Retina (tissue), 1 donor: ENCODE measurements at regions not wholly inside any gene's neighbourhood (a gene's known extent, or its start where the extent isn't known, plus 50 kb on each side); places are given as distances from the start of the nearest gene placed in this dataset.
"Not testable (repeated sequence)": the region's sequence is repeated elsewhere in the genome, so short reads cannot be mapped to it uniquely, and the experiment has no call there.

Experiments used
- DNase-seq: peaks from one replicate; pipeline ENCODE4 v3.0.0-alpha.2; 2016

DNA sequence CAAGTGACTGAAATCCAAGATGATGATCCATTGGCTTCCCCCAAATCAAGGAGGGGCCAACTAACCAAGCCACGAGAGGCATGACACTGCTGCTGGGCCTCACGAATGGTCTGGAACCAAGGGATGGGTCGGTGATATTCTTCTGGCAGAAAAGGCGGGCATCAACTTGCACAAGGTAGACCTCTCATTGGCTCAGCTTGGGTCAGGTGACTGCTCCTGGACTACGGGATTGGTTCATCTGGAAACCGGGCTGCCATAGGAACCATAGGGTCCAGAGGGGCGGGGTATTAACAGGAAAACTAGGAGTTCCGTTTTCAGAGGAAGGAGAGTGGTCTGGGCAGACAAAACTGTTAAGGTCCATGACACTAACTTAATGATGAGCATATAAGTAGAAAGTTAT lies 100.9 kb downstream of the TFAP2C start:
- no peak for DNase-seq

DNA sequence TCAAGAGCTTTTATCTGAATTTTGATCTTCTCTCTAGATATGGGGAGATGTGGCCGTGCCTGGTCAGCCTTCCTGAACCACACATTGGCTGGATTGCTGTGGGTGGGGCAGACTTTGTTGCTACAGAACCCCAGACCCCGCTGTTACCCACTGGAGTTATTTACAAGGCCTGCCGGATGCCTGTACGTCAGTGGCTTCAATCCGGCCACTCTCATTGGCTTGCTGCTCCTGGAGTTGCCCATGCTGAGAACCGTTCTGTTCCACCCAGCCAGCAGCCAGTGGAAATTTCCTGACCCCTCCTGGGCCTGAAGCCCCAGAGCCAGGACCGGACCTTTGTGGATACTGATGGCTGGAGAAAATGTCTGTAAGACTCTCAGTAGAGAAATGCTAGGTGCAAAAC lies 101.9 kb downstream of the TFAP2C start:
- DNase-seq, result no peak

DNA sequence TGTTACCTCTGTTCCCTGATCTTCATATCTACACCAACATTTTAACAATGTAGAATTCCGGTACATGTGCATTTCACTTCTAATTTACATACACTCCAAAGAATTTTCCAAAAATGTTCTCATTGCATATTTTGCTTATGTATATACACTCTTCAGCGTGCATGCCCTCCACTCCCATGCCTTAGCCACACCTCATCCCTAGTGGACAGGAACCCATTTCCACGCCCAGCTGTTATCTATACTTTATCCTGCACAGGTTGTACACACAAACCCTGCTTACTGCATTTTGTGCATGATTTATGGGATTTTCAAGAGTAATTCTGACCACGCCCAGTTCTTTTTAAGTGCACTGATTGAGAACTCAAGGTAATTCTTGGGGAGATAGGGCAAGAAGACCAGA lies 102.4 kb downstream of the TFAP2C start:
- no peak for DNase-seq

DNA sequence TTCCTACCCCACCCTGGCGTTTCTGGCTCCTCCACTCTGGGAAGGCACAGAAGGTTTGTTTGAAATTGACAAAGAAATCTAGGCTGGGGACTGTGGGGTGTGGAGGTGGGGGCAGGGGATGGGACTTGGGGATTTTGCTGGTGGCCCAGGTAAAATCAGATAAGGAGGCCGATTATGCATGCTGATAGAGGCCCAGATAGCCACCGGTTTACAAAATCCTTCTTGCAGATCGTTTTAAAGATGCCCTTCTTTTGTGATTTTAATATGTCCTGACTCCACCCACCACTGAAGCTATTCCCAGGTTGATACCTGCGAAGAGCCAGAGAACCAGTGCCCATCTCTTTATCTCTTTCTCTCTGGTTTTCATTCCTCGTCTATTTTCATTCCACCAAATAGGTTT lies 104.9 kb downstream of the TFAP2C start:
- no peak for DNase-seq

DNA sequence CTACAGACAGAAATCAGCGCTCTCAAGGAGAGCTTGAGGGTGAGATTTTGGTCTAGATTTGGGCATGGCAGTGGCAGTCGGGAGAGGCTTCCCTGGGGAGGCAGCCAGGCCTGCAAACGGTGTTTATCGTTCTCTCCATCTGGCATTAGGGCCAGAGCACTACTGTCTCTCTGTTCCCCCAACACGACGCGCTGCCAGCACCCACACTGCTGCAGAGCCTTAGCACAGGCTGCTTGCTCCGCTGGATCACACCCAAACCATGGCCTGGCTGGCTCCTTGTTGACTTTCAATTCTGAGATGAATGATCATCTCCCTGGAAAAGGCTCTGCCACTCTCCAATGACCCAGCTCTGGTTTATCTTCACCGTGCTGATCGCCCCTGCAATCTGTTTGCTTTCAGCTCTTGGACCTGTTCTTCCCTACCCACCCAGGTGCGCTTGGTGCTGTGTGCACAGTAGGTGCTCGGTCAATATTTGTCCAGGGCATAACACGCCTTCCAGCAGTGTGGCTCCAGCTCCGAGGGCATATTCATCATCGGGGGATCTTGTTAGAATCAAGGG lies 106.1 kb downstream of the TFAP2C start:
- DNase-seq, result no peak

DNA sequence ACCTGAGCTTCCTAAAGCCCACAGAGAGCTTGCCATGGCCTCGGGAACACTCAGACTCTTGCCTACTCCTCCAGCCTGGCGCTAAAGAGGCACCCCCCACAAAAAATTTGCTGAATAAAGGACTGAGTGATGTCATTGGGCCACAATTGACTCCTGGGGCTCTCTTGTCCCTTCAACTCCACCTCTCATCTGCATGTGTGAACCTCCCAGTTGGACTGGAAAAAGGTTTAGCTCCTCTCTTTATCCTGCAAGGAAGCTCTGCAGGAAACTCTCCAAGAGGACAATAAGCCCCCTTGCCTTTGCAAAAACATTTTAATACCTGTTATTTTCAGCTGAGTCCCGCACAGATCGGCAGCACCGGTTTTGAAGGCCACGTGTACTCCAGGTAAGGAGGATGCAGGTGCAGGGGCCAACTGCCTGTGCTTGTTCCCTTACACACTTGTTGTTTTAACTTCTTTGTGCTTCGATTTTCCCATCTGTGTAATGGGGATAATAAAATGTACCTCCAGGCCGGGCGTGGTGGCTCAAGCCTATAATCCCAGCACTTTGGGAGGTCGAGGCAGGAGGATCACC lies 107.3 kb downstream of the TFAP2C start:
- DNase-seq, result no peak

DNA sequence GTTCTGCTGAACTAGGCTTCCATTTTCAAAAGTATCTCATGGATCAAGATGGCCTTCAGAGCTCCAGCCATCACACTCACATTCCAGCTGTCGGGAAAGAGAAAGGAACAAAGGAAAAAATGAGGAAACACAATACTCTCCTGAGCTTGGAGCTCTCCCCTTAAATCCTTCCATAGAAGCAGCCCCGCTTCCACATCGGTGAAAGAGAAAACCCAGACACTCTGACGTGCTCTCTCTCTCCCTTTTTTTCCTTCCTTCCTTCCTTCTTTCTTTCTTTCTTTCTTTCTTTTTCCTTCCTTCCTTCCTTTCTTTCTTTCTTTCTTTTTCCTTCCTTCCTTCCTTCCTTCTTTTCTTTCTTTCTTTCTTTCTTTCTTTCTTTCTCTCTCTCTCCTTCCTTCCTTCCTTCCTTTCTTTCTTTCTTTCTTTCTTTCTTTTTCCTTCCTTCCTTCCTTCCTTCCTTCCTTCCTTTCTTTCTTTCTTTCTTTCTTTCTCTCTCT lies 115.3 kb downstream of the TFAP2C start:
- DNase-seq, result not testable (repeated sequence)

DNA sequence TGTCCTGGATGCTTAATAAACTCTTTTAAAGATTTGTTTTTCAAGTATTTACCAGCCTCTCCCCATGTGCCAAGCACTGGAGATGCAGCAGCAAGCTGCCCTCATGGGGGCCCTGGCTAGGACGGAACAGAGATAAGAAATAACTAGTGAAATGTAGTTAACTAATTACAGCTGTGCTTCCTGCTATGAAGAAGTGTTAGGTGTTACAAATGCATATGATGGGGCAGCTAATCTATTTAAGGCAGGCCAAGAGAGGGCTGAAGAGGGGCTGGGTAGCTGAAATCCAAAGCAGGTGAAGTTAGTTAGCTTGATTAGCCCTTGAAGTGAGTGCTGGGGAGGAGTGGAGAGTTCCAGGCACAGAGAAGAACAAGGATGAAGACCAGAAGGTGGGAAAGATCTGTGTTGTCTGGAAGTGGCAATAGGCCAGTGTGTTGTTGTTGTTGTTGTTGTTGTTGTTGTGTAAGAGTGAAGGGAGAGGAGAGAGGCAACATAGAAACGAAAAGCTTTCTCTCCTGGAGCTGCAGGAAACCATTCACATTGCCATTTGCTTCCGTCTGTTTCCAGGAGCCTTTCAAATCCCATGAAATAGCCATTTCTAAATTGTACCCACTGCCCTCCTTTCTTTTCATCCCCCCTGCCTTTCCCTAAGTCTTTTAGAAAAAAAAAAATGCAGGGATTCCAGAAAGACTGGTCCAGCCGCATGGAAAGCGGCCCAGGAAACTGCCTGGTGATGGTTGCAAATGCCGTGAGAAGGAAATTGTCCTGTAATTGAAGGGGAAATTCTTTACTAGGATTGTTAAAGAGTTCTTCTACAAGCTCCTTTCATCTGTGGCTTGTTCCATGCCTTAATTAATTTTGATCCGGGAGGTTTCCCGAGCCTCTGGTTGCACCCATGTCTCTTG lies 119.6 kb downstream of the TFAP2C start:
- no peak for DNase-seq

DNA sequence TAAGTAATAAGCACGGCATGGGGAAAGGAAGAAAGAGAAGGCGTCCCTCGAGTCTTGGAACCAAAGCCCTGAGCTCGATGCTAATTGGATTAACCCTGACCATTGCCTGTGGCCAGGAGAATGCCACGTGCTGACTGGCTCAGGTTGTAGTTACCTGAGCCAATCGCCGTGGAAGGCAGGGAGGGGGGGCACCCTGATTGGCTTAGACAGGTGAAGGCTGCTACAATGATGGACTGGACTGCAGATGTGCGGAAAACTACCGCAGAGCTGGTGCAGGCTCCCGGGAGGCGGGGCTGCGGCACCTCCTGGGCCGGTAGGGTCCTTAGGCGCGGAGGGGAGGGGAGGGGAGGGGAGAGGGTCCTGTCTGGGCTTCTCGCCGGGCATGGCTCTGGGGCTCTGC lies 121.3 kb downstream of the TFAP2C start:
- peak; percentile 47 for DNase-seq

DNA sequence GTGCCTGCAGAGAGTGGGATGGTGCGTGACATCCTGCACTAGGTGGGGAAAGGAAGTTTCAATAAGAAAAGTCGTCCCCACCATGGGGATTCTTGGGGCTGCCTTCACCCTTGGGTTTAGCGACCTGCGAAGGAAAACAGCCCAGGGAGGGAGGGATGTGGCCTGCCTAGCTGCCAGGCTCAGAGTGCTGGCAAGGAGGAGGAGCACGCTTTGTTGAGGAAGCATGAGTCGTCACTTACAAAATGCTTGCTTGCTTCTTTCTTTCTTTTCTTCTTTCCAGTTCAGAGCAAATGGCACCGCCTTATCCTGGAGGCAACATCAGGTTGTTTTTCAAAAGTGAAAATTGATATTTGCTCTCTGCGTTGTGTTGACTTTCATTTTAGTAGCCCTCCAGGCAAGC lies 123.2 kb downstream of the TFAP2C start:
- no peak for DNase-seq

DNA sequence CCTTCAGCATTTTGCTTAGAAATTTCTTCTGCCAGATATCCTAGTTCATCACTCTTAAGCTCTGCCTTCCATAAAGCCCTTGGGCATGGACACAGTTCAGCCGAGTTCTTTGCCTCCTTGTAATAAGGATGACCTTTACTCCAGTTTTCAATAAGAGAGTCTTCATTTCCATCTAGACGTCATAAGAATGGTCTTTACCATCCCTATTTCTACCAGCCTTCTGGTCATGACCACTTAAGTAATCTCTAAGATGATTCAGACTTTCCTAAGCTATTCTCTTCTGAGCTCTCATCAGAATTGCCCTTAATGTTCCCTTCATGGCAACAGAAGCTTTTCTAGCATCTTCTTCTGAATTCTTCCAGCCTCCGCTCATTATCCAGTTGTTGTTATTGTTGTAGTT lies 126.1 kb downstream of the TFAP2C start:
- no peak for DNase-seq

DNA sequence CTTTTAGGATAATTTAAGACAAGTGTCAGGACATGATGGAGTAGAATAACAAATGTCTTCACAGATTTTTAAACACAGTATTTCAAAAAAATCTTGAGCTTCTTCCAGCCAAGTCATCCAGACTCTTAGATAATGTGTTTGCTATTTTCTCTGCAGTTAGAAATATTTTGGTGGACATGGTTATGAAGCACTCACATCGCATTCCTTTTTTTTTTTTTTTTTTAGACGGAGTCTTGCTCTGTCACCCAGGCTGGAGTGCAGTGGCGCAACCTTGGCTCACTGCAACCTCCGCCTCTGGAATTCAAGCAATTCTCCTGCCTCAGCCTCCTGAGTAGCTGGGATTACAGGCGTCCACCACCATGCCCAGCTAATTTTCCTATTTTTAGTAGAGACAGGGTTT lies 127.6 kb downstream of the TFAP2C start:
- DNase-seq, result not testable (repeated sequence)

DNA sequence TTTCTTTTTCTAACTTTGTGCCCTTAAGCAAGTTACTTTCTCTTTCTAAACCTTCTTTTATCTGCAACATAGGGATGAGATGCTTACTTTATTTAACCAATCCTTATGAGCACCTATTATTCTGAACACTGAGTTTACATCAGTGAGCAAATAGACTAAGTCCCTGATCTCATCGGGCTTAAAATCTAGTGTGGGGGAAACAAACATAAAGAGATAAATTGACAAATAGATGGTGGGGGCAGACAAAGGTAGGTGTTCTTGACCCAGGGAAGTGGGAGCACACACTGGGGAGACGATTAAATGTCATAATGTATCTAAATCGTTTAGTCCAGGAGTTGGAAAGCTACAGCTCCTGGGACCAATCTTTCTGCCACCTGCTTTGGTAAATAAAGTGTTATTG lies 129.6 kb downstream of the TFAP2C start:
- no peak for DNase-seq

DNA sequence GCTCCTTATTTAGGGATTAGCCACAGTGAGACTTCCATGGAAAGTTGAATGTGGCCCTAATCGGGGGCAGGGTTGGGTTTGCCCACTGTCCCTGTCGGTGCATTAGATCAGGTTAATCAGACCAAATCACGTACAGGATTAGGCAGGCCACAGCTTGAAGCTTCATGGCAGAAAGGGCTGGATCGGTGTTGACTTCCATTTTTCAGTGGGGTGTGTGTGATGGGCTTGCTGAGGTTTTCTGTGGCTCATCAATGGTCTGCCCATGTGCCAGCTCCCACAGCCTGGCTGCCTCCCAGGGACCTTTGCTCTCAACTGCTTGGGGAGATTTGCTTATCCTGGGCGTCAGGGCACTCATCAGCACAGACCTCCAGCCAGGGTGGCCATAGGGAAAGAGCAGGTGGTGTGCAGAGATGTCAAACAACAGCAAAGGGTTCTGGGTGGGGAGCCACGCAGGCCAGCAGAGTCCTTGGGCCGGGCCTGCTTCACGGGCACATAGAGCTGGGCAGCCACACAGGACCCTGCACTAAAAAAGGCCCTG lies 130.7 kb downstream of the TFAP2C start:
- no peak for DNase-seq

DNA sequence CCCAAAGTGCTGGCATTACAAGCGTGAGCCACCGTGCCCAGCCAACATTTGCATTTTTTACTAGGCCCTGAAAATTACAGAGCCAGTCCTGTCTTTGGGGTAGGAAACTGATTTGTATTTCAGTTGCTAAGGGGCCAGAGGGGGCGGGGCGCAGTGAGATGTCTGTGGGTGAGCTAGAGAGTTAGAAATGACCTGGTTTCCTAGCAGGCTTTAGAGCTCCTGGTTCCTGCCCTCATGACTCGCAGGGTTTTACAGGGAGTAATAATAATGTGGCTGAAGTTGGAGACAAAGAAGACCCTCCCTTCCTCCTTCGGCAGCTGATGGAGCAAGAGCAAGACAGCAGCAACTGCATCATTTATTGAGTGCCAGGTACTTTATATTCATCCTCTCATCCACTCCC lies 131.5 kb downstream of the TFAP2C start:
- no peak for DNase-seq

DNA sequence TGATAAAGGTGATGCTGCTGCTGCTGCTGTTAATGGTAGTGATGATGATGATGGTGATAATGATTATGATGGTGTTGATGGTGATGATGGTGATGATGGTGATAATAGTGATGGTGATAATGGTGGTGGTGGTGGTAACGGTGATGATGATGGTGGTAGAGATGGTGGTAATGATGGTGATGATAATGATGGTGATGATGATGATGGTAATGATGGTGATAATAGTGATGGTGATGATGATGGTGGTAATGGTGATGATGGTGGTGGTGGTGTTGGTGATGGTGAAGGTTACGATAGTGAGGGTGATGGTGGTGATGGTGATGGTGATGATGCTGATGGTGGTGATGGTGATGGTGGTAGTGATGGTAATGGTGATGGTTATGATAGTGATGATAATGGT lies 132.3 kb downstream of the TFAP2C start:
- DNase-seq, result no peak

DNA sequence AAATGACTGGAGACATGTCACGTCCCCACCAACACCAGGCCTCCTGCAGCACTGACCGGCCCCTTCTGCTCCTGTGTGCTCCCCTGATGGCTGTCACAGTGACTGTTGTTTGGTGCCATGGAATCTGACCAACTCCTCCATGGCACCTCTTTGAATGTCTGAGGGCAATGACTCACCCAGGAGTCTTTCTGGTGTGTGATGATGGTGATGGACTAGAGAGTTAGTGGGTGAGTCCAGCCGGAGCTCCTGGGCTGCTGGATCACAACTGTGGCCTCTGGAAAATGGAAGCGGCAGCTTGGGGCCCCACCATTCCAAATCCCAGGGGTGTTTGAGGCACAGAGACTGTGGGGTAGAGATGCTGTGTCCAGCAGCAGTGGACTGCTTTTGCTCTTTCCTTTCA lies 133.3 kb downstream of the TFAP2C start:
- DNase-seq, result no peak

DNA sequence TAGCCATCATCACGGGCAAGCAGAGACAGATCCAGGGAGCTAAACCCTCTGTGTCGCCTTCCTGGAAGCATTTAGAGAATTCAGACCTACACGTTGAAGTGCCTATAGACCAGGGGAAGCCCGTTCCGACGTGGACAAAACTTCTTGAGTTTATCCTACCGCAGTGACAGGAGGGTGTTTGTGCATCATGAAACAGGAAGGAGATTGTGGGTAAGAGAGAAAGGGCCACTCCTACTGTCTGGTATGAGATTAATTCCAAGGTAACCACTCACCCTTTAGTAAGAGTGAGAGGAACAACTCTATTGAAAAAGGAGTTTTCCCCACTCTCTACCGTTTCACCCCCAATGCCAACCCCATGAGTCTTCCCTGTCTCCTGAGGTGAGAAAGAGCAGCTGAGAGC lies 133.7 kb downstream of the TFAP2C start:
- no peak for DNase-seq

DNA sequence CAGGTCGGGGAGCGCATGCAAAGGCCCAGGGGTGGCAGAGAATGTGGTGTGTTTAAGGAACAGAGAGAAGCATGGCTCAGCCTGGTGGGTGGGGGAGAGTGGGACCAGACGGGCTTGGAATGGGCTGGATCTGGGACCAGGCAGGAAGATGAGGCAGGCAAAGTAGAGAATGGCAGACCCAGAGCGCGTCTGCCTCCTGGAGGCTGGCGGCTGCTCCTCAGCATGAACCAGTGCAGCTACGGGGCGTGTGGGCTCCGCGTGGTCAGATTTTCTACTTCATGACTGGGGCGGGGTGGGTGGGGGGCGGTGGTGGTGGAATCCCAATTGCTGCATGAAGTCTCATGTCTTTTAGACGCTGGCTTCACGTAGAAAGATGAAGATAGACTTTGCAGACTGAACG lies 135.6 kb downstream of the TFAP2C start:
- DNase-seq, result no peak

DNA sequence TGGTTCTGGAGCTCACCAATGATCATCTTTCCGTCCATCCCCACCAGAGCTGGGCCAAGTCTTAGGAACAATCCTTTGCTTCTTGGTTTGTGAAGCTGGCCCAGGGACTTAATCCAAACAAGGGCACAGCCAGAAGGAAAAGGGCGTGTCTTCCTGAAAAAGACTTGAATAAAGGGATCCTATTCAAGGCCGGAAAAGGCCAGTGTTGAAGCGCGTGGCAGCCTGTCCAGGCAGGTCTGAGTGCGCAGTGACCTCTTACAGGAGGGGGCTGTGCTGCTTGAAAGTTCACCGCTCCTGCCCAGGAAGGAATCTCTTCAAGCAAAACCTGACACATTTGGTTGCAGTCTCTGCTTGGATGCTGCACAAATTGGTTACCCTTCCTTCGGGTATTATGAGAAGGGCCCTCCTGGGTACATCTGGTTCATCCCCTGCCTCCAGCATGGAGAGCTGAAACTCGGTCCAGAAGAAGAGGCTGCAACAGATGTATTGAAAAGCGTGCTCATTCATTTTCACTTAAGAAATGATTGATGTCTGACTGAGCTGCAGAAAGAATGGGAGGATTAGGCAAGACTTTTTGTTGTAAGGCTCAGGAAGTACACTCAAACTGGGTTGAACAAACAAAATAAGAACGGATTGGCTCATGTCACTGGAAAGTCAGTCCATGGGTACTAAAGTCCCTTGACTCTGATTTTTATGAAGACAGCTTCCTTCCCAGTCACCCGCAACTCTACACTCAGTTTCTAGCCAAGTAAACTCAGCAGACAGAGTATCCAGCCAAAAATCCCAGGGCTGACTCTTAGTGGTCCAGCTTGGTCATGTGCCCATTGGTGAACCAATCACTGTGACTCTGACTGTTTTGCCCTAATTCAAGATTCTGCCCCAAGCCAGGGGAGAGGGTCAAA lies 136.3 kb downstream of the TFAP2C start:
- no peak for DNase-seq

DNA sequence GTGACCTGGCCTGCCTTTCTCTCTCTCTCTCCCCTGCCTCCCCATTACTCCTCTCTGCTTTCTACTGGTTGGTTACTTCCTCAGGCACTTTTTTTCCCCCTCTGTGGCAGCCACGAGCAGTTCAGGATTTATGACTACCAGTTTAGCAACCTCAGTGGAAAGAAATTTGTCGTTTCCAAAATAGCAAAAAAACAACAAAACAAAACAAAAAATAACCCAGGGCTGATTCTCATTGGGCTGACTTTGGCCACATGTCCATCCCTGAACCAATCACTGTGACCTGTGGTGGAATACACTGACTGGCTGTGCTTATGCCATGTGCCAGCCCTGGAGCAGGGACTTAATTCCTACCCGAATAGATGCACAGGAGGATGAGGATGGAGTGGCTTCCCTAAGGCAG lies 137.4 kb downstream of the TFAP2C start:
- DNase-seq, result no peak

DNA sequence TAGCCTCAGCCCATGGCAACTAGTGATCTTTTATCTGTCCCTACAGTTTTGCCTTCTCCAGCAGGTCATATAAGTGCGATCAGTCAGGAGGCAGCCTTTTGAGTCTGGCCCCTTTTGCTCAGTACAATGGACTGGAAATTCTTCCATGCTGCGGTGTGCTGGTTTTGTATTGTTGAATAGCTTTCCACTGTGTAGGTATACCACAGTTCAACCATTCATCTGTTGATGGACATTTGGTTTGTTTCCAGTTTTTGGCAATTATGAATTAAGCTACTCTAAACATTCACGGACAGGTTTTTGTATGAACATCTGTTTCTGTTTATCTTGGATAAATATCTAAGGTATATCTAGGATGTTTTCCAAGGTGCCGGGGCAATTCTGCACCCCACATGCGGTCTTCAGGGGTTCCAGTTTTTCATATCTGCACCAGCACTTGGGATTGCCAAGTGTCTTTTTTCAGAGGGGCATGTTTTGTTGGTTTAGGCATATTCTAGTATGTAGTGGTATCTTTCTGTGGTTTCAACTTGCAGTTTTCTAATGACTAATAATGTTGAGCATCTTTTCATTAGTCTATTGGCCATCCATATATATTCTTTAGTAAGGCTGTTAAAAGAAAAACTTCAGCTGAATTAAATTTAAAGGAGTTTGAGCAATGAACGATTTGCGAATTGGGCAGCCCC lies 141.0 kb downstream of the TFAP2C start:
- DNase-seq, result no peak
